ENCODE measurements at regions not wholly inside any gene's neighbourhood (a gene's known extent, or its start where the extent isn't known, plus 50 kb on each side); places are given as distances from the start of the nearest gene placed in this dataset.
"Not testable (repeated sequence)": the region's sequence is repeated elsewhere in the genome, so short reads cannot be mapped to it uniquely, and the experiment has no call there.

DNA sequence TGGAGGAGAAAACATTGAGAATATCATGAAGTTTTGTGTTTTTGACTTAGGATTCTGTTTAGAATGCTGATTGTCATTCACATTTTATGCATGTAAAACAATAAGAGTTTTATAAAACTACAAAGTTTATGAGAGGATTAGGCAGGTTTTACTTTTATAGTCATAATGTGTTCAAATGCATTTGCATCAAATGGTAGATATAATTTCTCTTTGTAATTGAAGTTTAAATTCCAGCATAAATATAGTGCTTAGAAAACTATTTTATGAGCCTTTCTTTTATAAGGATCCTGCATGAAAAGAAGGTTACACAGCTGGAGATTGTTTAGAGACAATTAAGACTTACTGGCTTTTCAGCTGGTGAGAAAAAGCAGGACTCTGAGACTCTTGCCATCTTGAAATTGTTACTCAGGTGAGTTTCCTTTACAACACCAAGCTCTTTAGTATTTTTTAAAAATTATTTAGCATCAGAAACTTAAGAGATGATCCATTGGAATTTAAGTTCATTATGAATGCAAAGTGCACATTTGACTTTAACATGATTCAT lies 157.1 kb upstream of the MAN1A1 start:
- DNase-seq, result no peak

DNA sequence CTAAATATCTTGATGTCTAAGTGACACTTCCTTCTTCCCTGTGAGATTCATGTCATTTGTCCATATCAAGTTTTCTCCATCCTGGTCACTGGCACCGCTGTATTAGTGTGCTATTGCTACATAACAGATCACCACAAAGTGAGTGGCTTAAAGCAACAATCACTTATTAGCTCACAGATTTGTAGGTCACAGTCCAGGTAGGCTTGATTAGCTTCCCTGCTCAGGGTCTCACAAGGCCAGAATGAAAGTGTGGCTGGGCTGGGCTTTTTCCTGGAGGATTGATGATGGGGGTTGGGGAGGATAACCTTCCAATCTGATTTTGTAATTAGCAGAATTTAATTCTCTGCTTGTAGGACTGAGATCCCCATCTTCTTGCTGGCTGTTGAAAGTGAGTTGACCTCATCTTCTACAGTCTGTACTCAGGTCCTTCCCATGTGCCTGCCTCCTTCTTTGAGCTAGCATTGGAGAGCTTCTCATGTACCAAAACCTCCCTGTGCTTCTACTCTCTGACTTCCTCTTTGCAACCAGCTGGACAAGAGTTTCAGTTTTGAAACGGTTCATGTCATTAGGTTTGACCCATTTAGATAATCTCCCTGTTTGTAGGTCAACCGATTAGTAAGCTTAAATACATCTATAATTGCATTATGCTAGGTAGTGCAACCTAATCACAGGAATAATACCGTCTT lies 152.4 kb upstream of the MAN1A1 start:
- DNase-seq, result peak in 1 of 2 experiments; percentile 8

DNA sequence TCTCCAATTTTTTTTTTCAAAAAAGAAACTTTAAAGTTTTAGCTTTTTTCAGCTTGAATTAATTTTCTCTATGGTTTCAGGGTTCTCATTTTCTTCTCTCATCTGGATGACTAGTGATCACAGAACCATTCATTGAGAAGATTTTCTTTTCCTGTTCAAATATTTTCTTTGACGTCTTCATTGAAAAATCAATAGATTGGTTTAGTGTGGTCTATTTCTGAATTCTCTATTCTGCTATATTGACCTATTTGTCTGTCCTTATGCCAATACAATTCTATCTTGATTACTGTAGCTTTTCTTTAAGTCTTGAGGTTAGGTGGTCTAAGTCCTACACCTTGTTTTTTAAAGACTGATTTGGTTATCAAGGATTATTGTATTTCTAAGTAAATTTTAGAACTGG lies 150.2 kb upstream of the MAN1A1 start:
- DNase-seq, result no peak

DNA sequence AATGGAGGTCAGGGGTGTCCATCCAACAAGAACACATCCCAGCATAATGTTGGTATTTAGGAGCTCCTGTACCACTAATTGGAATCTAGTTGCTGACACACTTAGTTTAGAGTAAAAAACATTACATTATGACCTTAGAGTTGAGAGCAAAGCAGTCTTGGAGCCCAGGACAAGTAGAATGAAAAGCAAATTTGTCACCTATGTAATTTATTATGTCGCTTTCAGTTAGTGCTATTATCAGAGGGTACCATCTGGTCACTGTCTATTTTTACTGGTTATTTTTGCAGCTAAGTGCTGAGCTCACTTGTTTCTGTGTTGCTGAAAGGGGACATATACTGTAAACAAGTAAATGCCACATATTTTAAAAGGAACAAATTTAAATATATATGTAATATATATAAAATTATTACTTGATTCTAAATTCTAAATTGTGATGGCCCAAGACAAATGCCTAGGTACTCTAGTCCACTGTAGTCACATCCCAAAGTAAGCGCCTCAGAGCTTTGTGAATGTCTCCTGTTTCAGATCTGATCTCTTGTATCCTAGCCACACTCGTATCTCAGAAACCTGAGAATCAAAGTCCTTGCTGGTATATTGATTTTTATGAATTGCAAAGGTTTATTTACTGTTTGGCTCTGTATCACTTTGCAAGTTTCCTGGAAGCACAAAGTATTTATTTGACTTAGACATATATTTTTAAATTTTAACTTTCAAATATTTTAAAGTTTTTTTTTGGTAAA lies 148.6 kb upstream of the MAN1A1 start:
- DNase-seq, result no peak

DNA sequence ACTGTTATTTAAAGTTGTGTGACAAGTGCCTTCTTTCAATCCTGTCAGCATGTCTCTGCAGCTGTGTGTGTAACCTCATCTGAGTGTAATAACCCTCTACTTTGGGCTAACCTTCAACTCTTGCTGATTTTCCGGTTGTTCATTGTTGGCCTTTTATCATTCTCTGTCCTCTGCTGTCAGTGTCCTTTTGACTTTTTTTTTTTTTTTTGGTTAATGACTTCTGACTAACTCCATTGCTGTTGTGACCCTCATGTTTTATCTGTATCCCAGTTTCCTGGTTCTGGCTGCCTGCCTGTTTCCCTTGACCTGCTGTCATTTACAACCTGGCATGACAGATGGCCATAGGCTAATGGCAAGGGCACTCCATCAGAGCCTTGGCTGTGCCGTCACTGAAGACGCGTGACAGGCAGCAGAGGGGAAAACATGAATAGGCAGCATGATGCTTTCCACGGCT lies 145.7 kb upstream of the MAN1A1 start:
- no peak for DNase-seq

DNA sequence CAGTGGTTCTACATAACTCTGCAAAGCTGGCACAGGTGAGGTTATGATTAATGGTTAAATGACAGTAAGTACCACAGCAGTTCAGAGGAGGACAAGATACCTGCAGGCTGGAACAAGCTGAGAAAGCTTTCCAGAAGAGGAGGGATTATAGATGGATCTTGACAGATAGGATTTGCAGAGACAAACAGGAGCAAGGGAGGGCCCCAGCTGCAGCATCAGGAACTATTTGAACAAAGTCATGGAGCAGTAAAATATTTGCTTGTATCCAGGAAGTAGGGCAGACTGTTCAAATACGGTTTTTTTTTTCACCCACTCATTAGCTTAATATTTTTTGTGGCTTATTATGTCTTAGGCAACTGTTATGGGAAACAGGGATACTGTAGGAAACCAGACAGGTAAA lies 144.4 kb upstream of the MAN1A1 start:
- no peak for DNase-seq

DNA sequence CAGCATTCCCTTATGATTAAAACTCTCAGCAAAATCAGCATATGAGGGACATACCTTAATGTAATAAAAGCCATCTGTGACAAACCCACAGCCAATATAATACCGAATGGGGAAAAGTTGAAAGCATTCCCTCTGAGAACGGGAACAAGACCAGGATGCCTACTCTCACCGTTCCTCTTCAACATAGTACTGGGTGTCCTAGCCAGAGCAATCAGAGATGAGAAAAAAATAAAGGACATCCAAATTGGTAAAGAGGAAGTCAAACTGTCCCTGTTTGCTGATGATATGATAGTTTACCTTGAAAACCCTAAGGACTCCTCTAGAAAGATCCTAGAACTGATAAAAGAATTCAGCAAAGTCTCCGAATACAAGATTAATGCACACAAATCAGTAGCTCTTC lies 141.6 kb upstream of the MAN1A1 start:
- DNase-seq, result not testable (repeated sequence)

DNA sequence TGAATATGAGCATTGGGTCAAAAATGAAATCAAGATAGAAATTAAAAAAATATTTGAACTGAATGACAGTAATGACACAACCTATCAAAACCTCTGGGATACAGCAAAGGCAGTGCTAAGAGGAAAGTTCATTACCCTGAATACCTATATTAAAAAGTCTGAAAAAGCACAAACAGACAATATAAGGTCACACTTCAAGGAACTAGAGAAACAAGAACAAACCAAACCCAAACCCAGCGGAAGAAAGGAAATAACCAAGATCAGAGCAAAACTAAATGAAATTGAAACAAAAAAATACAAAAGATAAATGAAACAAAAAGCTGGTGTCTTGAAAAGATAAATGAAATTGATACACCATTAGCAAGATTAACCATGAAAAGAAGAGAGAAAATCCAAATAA lies 140.5 kb upstream of the MAN1A1 start:
- not testable (repeated sequence) for DNase-seq

DNA sequence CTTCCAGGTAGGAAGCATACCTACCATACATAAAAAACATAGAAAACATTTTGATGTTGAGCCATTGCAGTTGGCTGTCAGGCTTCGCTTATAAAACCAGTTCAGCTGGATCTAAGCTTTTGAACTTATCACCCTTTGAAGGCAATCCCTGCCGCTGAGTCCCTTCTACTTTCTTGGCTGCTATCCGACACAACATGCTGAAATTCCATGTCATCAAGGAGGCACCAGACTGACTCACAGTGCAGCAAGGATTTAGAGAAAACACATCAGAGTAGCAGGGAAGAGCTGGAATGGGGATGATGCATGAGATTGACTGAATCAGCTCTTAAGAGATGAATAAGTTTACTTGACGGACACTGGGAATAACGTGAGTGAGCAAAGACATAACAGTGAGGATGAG lies 135.0 kb upstream of the MAN1A1 start:
- no peak for DNase-seq

DNA sequence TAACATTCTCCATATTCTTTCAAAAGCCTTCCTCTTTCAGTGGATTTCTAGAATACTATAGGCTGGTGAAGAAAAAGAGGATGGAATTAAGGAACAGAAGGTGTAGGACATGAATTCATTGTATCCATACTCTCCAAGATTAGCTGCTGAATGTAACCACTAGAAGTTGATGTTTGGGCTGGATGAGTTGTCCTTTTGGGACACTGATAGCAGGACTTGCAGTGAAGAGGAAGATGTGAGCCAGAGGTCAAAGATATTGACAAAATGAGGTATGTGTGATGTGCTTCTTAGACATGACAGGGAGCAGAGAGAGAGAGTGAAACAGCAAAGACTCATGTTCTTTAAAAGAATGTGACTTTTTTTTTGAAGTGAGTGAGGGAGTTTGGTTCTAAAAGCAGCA lies 134.3 kb upstream of the MAN1A1 start:
- no peak for DNase-seq

DNA sequence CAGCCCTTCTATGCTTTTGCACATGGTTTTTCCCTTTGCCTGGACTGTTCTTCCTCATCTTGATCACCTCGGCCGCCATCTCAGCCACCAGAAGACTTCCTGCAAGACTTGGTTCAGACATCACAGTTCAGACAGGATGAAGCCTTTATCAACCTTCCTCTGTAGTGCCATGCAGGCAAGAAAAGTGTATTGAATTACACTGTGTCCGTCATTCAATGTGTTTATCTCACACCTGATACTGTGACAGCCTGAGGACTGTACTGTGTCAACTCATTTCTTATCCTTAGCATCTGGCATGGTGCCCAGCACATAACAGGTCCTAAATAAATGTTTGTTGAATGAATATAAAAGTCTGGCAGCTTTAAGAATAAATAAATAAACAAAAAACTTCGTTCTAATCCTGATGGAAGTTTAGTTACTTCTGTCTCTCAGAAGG lies 133.3 kb upstream of the MAN1A1 start:
- DNase-seq, result no peak

DNA sequence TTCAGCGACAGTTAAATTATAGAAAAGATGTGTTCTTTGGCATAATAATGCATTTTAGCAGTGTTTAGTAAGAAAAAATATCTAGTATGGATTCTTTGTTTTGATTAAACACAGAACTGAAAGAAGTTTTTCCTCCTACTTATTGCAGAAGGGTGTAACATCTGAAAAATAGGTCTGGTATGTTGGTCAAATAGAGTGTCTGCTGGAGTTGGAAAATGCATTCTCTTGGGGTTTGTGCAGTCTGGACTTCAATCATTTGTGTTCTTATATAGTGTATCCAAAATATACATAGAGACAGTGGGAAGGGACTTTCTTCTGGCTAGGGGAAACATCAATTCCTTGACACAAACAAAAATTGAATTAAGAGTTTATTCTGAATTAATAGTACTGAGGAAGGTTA lies 132.4 kb upstream of the MAN1A1 start:
- DNase-seq, result no peak

DNA sequence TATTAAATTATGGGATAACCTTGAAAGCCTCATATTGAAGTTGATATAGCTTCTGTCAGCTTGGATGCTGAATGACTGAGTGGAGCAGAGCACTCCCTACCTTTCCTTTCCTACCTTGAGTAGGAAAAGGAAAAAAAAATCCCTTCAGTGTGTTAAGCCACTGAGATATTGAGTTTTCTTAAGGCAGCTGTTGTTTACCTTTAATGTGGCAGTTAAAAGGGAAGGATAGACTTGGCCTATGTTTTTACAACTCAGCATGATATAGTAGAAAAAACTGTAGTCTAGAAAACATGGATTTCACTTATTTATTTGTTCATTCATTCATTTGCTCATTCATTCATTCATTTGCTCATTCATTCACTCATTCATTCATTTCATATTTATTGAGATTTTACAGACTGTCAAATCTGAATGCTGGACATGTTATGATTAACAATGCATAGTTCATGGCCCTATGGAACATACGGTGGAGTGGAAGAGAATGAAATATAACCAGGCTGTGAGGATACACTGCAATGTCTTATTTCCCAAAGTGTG lies 131.5 kb upstream of the MAN1A1 start:
- no peak for DNase-seq

DNA sequence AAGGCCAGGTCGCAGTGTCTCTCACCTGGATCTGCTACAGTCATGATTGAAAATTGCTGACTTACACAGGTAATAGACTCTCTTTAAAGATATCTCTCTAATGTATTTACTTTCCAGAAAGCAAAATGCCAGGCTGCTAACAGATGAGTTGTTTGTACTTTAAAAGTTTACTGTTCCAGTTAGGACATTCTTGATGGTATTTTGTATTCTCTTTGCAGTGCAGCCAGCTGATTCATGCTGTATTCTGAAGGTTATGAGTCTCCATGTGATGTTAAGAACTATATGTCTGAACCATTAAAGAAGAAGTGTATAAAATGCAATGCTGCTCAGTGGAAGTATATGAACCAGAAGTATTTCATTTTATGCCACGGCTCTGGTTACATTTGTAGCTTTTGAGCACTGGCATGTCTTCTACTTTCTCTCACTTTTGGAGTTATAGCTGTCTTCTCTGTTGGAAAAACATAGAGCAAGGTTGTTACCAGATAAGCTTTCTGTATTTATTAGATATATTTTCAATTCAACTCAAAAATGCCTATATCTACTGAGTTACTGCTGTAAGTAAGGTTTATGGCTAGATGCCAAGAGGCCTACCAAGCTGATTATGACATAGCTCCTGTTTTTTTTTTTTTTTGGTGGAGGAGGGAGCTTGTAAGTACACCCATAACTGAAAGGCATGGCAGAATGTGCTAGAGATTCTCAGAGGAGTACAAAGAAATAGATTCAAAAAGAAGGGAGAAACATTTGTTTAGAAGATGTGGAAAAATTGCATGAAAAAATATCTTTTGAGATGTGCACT lies 130.5 kb upstream of the MAN1A1 start:
- no peak for DNase-seq

DNA sequence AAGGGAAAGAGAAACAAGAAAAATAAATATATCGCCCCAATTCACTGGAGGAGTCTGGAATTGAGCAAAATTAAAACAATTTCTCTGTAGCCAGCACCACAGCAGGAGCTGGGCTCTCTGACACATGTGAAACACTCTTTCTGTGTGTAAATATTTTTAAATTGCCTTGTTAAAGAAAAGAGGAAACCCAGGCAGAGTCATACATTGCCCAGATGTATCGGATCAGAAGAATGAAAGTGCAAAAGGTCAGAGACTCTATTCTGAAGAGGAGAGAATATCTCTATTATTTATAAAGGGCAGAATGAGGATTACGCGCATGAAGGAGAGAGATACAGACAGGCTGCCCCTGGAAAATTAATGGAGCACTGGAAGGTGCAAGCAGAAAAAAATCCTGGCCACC lies 127.0 kb upstream of the MAN1A1 start:
- DNase-seq, result no peak

DNA sequence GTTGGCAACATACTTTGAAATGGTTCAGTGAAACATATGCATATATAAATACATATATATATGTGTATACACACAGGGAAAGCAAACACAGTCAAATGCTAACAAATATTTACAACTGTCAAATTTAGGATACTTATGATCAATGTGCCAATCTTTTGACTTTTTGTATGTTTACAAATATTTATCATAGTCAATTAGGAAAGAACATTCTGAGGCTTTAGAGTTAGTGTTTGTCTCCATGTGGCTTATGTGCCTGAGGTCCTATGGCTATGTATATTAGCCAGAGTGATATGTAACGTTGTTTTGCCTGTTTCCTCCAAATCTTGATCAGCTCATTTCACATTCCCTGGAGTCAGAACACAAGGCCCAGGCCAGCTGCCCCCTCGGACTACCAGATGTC lies 126.5 kb upstream of the MAN1A1 start:
- no peak for DNase-seq

DNA sequence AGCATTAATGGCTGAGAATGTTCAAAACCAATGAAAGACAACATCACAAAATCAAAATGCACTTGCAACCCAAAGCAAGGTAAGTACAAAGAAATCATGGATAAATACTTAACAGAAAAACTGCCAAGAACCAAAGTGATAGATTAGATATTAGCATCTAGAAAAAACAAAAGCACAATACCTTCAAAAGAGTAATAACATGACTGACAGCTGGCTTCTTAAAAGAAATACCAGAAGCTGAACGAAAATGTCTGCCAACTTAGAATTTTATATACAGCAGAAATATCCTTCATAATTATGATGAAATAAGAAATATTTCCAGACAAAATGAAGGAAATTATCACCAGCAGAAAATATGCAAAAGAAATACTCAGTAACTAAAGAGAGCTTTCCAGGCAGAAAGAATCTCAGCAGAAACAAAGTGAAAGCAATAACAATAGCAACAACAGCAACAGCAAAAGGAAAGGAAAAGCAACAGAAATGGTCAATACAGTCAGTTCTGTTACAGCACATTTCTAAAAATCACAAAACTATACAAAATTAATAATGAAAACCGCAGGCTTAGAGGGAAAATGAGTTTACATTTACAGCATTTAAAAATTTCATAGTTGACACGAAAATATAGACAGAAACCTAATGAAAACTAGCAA lies 121.5 kb upstream of the MAN1A1 start:
- no peak for DNase-seq

DNA sequence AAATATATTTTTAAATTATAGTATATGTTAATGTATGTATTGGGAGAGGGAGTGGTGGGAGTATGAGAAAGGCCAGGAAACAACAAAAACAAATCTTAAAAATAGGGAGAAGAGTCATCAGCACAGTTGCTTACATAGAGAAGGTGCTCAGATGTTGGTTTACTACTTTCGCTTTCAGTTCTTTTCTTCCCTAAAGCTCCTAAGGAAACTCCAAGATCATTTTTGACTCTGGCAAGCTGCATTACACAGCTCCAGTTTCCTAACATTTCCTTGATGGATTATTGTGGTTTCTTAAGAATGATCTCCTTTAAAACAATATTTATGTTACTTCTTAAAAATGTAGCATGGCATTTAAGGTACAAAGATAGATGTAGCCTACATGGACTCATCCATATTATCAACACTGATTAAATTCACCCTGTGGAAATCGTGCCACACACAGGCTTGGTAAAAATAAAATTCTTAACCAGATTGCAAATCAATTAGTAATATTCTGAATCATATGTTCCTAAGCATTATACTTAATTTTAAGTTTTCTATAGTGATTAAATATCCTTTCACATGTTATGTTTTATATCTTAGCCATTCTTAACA lies 118.0 kb upstream of the MAN1A1 start:
- DNase-seq, result peak in 1 of 2 experiments; percentile 11

DNA sequence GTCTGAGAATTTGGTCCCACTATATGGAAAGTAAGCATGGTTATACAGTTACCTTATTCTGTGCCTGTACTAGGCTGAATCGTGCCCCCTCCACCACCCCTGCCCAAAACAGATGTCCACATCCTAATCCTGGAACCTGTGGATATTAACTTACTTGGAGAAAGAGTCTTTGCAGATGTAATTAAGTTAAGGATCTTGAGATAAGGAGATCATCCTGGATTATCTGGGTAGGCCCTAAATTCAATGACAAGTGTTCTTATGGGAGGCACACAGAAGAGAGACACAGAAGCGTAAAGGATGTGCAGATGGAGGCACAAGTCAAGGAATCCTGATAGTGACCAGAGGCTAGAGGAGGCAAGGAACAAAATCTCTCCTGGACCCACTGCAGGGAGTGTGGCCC lies 116.7 kb upstream of the MAN1A1 start:
- DNase-seq, result no peak

DNA sequence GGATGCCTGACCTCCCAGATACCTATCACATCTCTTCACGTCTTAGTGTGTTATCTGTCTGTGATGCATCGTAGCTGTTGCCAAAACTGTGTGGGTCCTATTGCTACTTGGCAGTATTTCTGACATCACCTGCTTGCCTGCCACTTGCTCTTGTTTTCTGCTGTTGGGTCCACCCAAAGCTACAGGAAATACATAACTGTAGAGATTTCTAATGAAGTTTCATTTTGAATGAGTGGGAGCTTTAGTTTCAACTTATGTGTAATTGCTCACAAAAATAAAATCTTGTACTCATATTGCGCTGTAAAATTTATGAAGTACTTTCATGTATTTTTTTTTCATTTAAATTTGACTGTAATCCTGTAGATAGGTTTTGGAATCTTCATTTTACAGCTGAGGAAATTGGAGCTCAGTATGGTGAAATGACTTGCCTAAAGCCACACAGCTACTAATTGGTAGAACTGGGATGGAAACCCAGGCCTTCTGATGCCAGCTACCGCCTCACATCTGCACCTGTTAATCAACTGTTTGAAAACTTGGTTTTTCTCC lies 113.6 kb upstream of the MAN1A1 start:
- DNase-seq, result no peak

DNA sequence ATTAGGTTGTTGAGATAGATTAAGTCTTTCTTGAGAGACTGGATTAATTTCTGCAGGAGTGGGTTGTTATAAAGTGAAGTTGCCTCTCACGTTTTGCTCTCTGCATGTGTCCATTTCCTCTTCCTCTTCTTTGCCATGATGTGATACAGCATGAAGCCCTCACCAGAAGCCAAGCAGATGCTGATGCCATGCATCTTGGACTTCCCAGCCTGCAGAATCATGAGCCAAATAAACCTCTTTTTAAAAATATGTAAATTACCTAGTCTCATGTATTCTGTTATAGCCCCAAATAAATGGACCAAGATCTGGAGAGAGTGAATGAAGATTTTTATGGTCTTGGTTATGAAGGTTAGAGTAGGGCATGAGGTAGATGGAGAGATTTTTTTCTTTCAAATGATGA lies 111.6 kb upstream of the MAN1A1 start:
- DNase-seq, result no peak

Measured in Kasumi-1 (cell line).